Mesendoderm (in vitro differentiated cells): ENCODE measurements at regions not wholly inside any gene's neighbourhood (a gene's known extent, or its start where the extent isn't known, plus 50 kb on each side); places are given as distances from the start of the nearest gene placed in this dataset.
"Not testable (repeated sequence)": the region's sequence is repeated elsewhere in the genome, so short reads cannot be mapped to it uniquely, and the experiment has no call there.

Experiments used
- DNase-seq: peaks from one replicate; pipeline ENCODE4 v3.0.0; 2013
- H2AK5ac ChIP-seq: 2 replicates; pipeline ENCODE4 v1.6.1; 2013; ENCODE audit warnings: low read length, inconsistent platforms
- H2BK120ac ChIP-seq: 2 replicates; pipeline ENCODE4 v1.6.1; 2013; ENCODE audit warnings: low read depth, mild to moderate bottlenecking, low read length, moderate library complexity, mixed read lengths
- H2BK15ac ChIP-seq: replicated peaks from 2 replicates; pipeline ENCODE4 v1.6.1; 2013; ENCODE audit warnings: low read depth, mild to moderate bottlenecking, moderate library complexity
- H2BK5ac ChIP-seq: 2 replicates; pipeline ENCODE4 v1.6.1; 2013; ENCODE audit warnings: low read length, inconsistent platforms
- H3K18ac ChIP-seq: 2 replicates; pipeline ENCODE4 v1.6.1; 2013; ENCODE audit warnings: mild to moderate bottlenecking, low read length, mixed read lengths
- H3K23ac ChIP-seq: one replicate; pipeline ENCODE4 v1.6.1; 2013; ENCODE audit warnings: low read length
- H3K27ac ChIP-seq: 2 replicates; pipeline ENCODE4 v1.5.1; 2013; ENCODE audit warnings: low read depth, mild to moderate bottlenecking, inconsistent platforms, low read length, moderate library complexity
- H3K27me3 ChIP-seq: 2 replicates; pipeline ENCODE4 v1.6.1; 2013; ENCODE audit warnings: low read length, control low read depth, mild to moderate bottlenecking, inconsistent platforms; ENCODE audit not compliant: insufficient read depth, poor library complexity
- H3K36me3 ChIP-seq: 2 replicates; pipeline ENCODE4 v1.6.1; 2013; ENCODE audit warnings: low read length, inconsistent platforms; ENCODE audit not compliant: control insufficient read depth, insufficient read depth
- H3K4ac ChIP-seq: one replicate; pipeline ENCODE4 v1.6.1; 2013; ENCODE audit warnings: low read depth, mild to moderate bottlenecking, low read length, moderate library complexity
- H3K4me1 ChIP-seq: 2 replicates; pipeline ENCODE4 v1.6.1; 2013; ENCODE audit warnings: low read depth, low read length, inconsistent platforms; ENCODE audit not compliant: control insufficient read depth
- H3K4me2 ChIP-seq: 2 replicates; pipeline ENCODE4 v1.6.1; 2013; ENCODE audit warnings: low read length
- H3K4me3 ChIP-seq: 2 replicates; pipeline ENCODE4 v1.5.1; 2013; ENCODE audit warnings: mild to moderate bottlenecking, low read length
- H3K56ac ChIP-seq: one replicate; pipeline ENCODE4 v1.6.1; 2013; ENCODE audit warnings: low read length
- H3K79me1 ChIP-seq: 2 replicates; pipeline ENCODE4 v1.6.1; 2013; ENCODE audit warnings: low read length, inconsistent platforms
- H3K79me2 ChIP-seq: 2 replicates; pipeline ENCODE4 v1.6.1; 2013; ENCODE audit warnings: mild to moderate bottlenecking, low read length; ENCODE audit not compliant: control insufficient read depth, insufficient read depth
- H3K9ac ChIP-seq: 2 replicates; pipeline ENCODE4 v1.6.1; 2013; ENCODE audit warnings: low read length, inconsistent platforms
- H4K5ac ChIP-seq: one replicate; pipeline ENCODE4 v1.6.1; 2013; ENCODE audit warnings: low read length
- H4K8ac ChIP-seq: one replicate; pipeline ENCODE4 v1.6.1; 2013; ENCODE audit warnings: low read depth, mild to moderate bottlenecking, control low read depth, low read length, moderate library complexity
- WGBS: extraction: QIAGEN DNeasy Blood & Tissue Kit; methylation state at CpG from one replicate; pipeline ENCODE4 v1.1.7; 2013; ENCODE audit warnings: low lambda C conversion rate, missing lambda C conversion rate; ENCODE audit not compliant: insufficient coverage; ENCODE audit errors: extremely low coverage; 5-methylcytosine and 5-hydroxymethylcytosine counted together

GRCh38 chr1:99397029-99397428, 132.7 kb downstream of the PLPPR4 start:
- H3K9ac ChIP-seq = no peak overlapping the region
- H3K23ac ChIP-seq = no peak overlapping the region
- no peak overlapping the region for H3K4me3 ChIP-seq
- no peak overlapping the region for H4K5ac ChIP-seq
- H3K79me1 ChIP-seq = no peaks in the 10 kb centered on the region
- H2BK120ac ChIP-seq = no peak overlapping the region
- no peak overlapping the region for H2AK5ac ChIP-seq
- no peaks in the 10 kb centered on the region for H3K36me3 ChIP-seq
- no peak overlapping the region for H3K4me2 ChIP-seq
- H3K27me3 ChIP-seq = no peaks in the 10 kb centered on the region
- no peak overlapping the region for H2BK5ac ChIP-seq
- no peak overlapping the region for H3K56ac ChIP-seq
- no CpG with 5 or more reads among the region's 2 CpGs for WGBS
- no peaks in the 10 kb centered on the region for H3K4me1 ChIP-seq
- no peak overlapping the region for H2BK15ac ChIP-seq
- H4K8ac ChIP-seq = no peak overlapping the region
- DNase-seq = peak; percentile 80
- no peaks in the 10 kb centered on the region for H3K79me2 ChIP-seq
- H3K27ac ChIP-seq = no peak overlapping the region
- no peak overlapping the region for H3K18ac ChIP-seq
- no peak overlapping the region for H3K4ac ChIP-seq

GRCh38 chr1:99397863-99398262, 133.6 kb downstream of the PLPPR4 start:
- Histone ChIP-seq H2AK5ac (no peak overlapping the region), H3K27me3 (no peaks in the 10 kb centered on the region), H2BK120ac (no peak overlapping the region), H3K18ac (no peak overlapping the region), H3K4ac (no peak overlapping the region), H2BK5ac (no peak overlapping the region), H3K79me2 (no peaks in the 10 kb centered on the region), H3K56ac (no peak overlapping the region), H3K36me3 (no peaks in the 10 kb centered on the region), H2BK15ac (no peak overlapping the region), H3K79me1 (no peaks in the 10 kb centered on the region), H3K27ac (no peak overlapping the region), H3K9ac (no peak overlapping the region), H4K5ac (no peak overlapping the region), H4K8ac (no peak overlapping the region), H3K4me2 (no peak overlapping the region), H3K4me1 (no peaks in the 10 kb centered on the region), H3K4me3 (no peak overlapping the region), H3K23ac (no peak overlapping the region)
- DNase-seq = no peak

GRCh38 chr1:99401556-99401955, 137.3 kb downstream of the PLPPR4 start:
- H4K5ac ChIP-seq, H3K27me3 ChIP-seq, H3K23ac ChIP-seq, H2BK15ac ChIP-seq, H3K79me2 ChIP-seq, H3K36me3 ChIP-seq, H3K4me2 ChIP-seq, H2BK120ac ChIP-seq, DNase-seq, H3K4ac ChIP-seq, H3K18ac ChIP-seq, H2AK5ac ChIP-seq, H3K27ac ChIP-seq, H3K56ac ChIP-seq, H3K79me1 ChIP-seq, H3K4me3 ChIP-seq, H3K4me1 ChIP-seq, H3K9ac ChIP-seq, H2BK5ac ChIP-seq, H4K8ac ChIP-seq: not testable (repeated sequence)

GRCh38 chr1:99404399-99404798, 140.1 kb downstream of the PLPPR4 start:
- not testable (repeated sequence) for H3K79me2 ChIP-seq, H3K4ac ChIP-seq, H3K79me1 ChIP-seq, H4K5ac ChIP-seq, H3K36me3 ChIP-seq, H2BK15ac ChIP-seq, H2BK120ac ChIP-seq, DNase-seq, H3K4me1 ChIP-seq, H4K8ac ChIP-seq, H3K9ac ChIP-seq, H3K56ac ChIP-seq, H2AK5ac ChIP-seq, H2BK5ac ChIP-seq, H3K27me3 ChIP-seq, H3K23ac ChIP-seq, H3K4me2 ChIP-seq, H3K18ac ChIP-seq, H3K27ac ChIP-seq, H3K4me3 ChIP-seq
- WGBS = no CpG with 5 or more reads among the region's 7 CpGs

GRCh38 chr1:99405325-99405724, 141.0 kb downstream of the PLPPR4 start:
- not testable (repeated sequence) for H4K8ac ChIP-seq, H3K27ac ChIP-seq, H3K79me2 ChIP-seq, H3K18ac ChIP-seq, H3K27me3 ChIP-seq, H3K79me1 ChIP-seq, H3K4ac ChIP-seq, H3K4me1 ChIP-seq, H3K23ac ChIP-seq, H4K5ac ChIP-seq, H2BK120ac ChIP-seq, H2BK5ac ChIP-seq, H3K36me3 ChIP-seq, H2AK5ac ChIP-seq, H3K56ac ChIP-seq, H3K4me2 ChIP-seq, H3K9ac ChIP-seq, DNase-seq, H3K4me3 ChIP-seq, H2BK15ac ChIP-seq
- no CpG with 5 or more reads among the region's 9 CpGs for WGBS

- DNase-seq = no peak
- no peak overlapping the region for H3K18ac ChIP-seq
- no peak overlapping the region for H4K5ac ChIP-seq
- no peaks in the 10 kb centered on the region for H3K36me3 ChIP-seq
- H3K27ac ChIP-seq = no peak overlapping the region
- no peak overlapping the region for H2BK5ac ChIP-seq
- no peak overlapping the region for H3K9ac ChIP-seq
- no peak overlapping the region for H3K23ac ChIP-seq
- H3K4ac ChIP-seq = no peak overlapping the region
- no peak overlapping the region for H3K4me2 ChIP-seq
- H2BK15ac ChIP-seq = no peak overlapping the region
- no peak overlapping the region for H3K56ac ChIP-seq
- no CpG with 5 or more reads among the region's 3 CpGs for WGBS
- H3K4me1 ChIP-seq = no peaks in the 10 kb centered on the region
- H3K79me2 ChIP-seq = no peaks in the 10 kb centered on the region
- H3K4me3 ChIP-seq = no peak overlapping the region
- H3K27me3 ChIP-seq = no peaks in the 10 kb centered on the region
- H2BK120ac ChIP-seq = no peak overlapping the region
- no peak overlapping the region for H4K8ac ChIP-seq
- no peaks in the 10 kb centered on the region for H3K79me1 ChIP-seq
- H2AK5ac ChIP-seq = no peak overlapping the region
Measured at GRCh38 chr1:99407018-99407417, 142.7 kb downstream of the PLPPR4 start.
